Epithelial cell of proximal tubule (primary cell): ENCODE measurements at regions not wholly inside any gene's neighbourhood (a gene's known extent, or its start where the extent isn't known, plus 50 kb on each side); places are given as distances from the start of the nearest gene placed in this dataset.

ENCODE experiments used
- DNase-seq: peaks from one replicate; pipeline ENCODE4 v3.0.0-alpha.2; 2011; ENCODE audit warnings: low read depth
- H3K4me3 ChIP-seq: 2 replicates; pipeline ENCODE4 v1.5.1; 2011; ENCODE audit warnings: low read depth, mild to moderate bottlenecking, low read length
- TF ChIP-seq, protein P1 (sequence below): conservative IDR thresholded peaks from 2 replicates; pipeline ENCODE4 v1.5.1; 2012; ENCODE audit warnings: low read depth, mild to moderate bottlenecking, low read length

- TF ChIP-seq, protein P1, sequence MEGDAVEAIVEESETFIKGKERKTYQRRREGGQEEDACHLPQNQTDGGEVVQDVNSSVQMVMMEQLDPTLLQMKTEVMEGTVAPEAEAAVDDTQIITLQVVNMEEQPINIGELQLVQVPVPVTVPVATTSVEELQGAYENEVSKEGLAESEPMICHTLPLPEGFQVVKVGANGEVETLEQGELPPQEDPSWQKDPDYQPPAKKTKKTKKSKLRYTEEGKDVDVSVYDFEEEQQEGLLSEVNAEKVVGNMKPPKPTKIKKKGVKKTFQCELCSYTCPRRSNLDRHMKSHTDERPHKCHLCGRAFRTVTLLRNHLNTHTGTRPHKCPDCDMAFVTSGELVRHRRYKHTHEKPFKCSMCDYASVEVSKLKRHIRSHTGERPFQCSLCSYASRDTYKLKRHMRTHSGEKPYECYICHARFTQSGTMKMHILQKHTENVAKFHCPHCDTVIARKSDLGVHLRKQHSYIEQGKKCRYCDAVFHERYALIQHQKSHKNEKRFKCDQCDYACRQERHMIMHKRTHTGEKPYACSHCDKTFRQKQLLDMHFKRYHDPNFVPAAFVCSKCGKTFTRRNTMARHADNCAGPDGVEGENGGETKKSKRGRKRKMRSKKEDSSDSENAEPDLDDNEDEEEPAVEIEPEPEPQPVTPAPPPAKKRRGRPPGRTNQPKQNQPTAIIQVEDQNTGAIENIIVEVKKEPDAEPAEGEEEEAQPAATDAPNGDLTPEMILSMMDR, result no peak
- peak; percentile 38 for DNase-seq
- peak overlapping the region; percentile 28 for H3K4me3 ChIP-seq
Observed at GRCh38 chr12:38123566-38124246, 192.9 kb upstream of the ALG10B start.

GRCh38 chr12:38124247-38125012 lies 192.1 kb upstream of the ALG10B start:
- peak; percentile 84 for DNase-seq
- TF ChIP-seq, protein P1, result no peak
- peak overlapping the region; percentile 31 for H3K4me3 ChIP-seq

GRCh38 chr12:38132139-38132538 lies 184.4 kb upstream of the ALG10B start:
- no peak for DNase-seq
- TF ChIP-seq, protein P1, result no peak
- H3K4me3 ChIP-seq, result no peak overlapping the region

GRCh38 chr12:38137287-38137686 lies 179.3 kb upstream of the ALG10B start:
- DNase-seq, result no peak
- no peak overlapping the region for H3K4me3 ChIP-seq
- TF ChIP-seq, protein P1, result no peak

DNA sequence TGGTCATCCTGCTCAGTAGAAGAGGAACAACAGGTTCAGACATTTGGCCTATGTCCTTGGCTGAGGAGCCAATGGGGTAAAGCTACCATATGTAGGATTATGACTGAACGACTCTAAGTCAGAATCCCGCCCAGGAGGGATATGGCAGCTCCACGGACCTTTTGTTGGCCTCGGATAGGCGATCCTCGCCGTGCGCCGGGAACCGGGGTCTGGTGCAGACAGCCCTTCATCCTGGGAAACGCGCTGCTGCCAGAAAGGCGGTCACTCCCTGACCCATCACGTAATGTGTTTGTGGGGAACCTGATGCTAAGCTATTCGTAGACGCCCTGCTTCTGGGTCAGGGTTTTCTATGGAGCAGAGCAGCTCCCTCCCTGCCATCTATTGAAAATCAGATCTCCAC lies 178.9 kb upstream of the ALG10B start:
- TF ChIP-seq, protein P1, result no peak
- H3K4me3 ChIP-seq, result peak overlapping the region; percentile 65
- DNase-seq, result no peak

GRCh38 chr12:38138225-38139221 lies 178.1 kb upstream of the ALG10B start:
- H3K4me3 ChIP-seq, result peak overlapping the region; percentile 65
- peak; percentile 51 for DNase-seq
- TF ChIP-seq, protein P1, result peak; percentile 91
